GM12878 (cell line): ENCODE measurements at regions not wholly inside any gene's neighbourhood (a gene's known extent, or its start where the extent isn't known, plus 50 kb on each side); places are given as distances from the start of the nearest gene placed in this dataset.

Experiments
- EED ChIP-seq: sonication (generic); IDR thresholded peaks from 2 replicates; pipeline ENCODE4 v1.6.1; 2016; ENCODE audit warnings: antibody characterized with exemption, low read depth
- FOXK2 ChIP-seq: fragments of 450-650 bp; IDR thresholded peaks from 2 replicates; pipeline ENCODE4 v1.6.1; 2017; ENCODE audit warnings: mild to moderate bottlenecking, moderate library complexity
- GATAD2B ChIP-seq: fragments of 450-650 bp; conservative IDR thresholded peaks from 2 replicates; pipeline ENCODE4 v1.6.1; 2017; ENCODE audit warnings: low read depth, mild to moderate bottlenecking, moderate library complexity
- HDAC2 ChIP-seq: fragments of 200-600 bp; sonication (generic); IDR thresholded peaks from 2 replicates; pipeline ENCODE4 v1.6.1; 2017
- IKZF1 ChIP-seq: fragments of 450-650 bp; conservative IDR thresholded peaks from 2 replicates; pipeline ENCODE4 v1.6.1; 2017; ENCODE audit warnings: antibody characterized with exemption, mild to moderate bottlenecking
- IKZF2 ChIP-seq, 2 experiments: fragments of 450-650 bp; IDR thresholded peaks; 2 replicates each; pipeline ENCODE4 v1.6.1; 2017; ENCODE audit warnings: mild to moderate bottlenecking in 2 of 2, moderate library complexity in 2 of 2
- KDM1A ChIP-seq: fragments of 200-600 bp; sonication (generic); IDR thresholded peaks from 2 replicates; pipeline ENCODE4 v1.6.1; 2016; ENCODE audit warnings: borderline replicate concordance
- NRF1 ChIP-seq: conservative IDR thresholded peaks from 2 replicates; pipeline ENCODE4 v1.6.1; 2011; ENCODE audit warnings: mild to moderate bottlenecking, low read depth, low read length, improper control_type of control experiment
- PAX8 ChIP-seq: fragments of 450-650 bp; IDR thresholded peaks from 2 replicates; pipeline ENCODE4 v1.6.1; 2017; ENCODE audit warnings: mild to moderate bottlenecking, moderate library complexity
- RB1 ChIP-seq: fragments of 450-650 bp; formaldehyde crosslinking; IDR thresholded peaks from 2 replicates; pipeline ENCODE4 v1.6.1; 2017; ENCODE audit warnings: mild to moderate bottlenecking, borderline replicate concordance
- SP1 ChIP-seq: IDR thresholded peaks from one replicate; pipeline ENCODE4 v1.6.1; 2011; ENCODE audit warnings: low read depth, low read length
- WRNIP1 ChIP-seq: IDR thresholded peaks from 2 replicates; pipeline ENCODE4 v1.6.1; 2011; ENCODE audit warnings: low read depth, low read length, improper control_type of control experiment, borderline replicate concordance
- YY1 ChIP-seq: IDR thresholded peaks from 2 replicates; pipeline ENCODE4 v1.6.1; 2011; ENCODE audit warnings: low read depth, mild to moderate bottlenecking, low read length
- ZBTB33 ChIP-seq: fragments of 450-650 bp; IDR thresholded peaks from 2 replicates; pipeline ENCODE4 v1.6.1; 2017; ENCODE audit warnings: mild to moderate bottlenecking
- ZBTB4 ChIP-seq: fragments of 450-650 bp; formaldehyde crosslinking; IDR thresholded peaks from 2 replicates; pipeline ENCODE4 v1.4.0; 2022; ENCODE audit warnings: mild to moderate bottlenecking, moderate library complexity
- ZNF384 ChIP-seq: IDR thresholded peaks from 2 replicates; pipeline ENCODE4 v1.6.1; 2012; ENCODE audit warnings: low read depth, mild to moderate bottlenecking, low read length, improper control_type of control experiment, borderline replicate concordance
- ZZZ3 ChIP-seq: IDR thresholded peaks from 2 replicates; pipeline ENCODE4 v1.6.1; 2011; ENCODE audit warnings: low read depth; ENCODE audit not compliant: control insufficient read depth, insufficient read length
- TF ChIP-seq, protein P1 (sequence below): fragments of 450-650 bp; IDR thresholded peaks from 2 replicates; pipeline ENCODE4 v1.6.1; 2017; ENCODE audit warnings: mild to moderate bottlenecking, moderate library complexity
- TF ChIP-seq, protein P2 (sequence below): fragments of 450-650 bp; IDR thresholded peaks from 2 replicates; pipeline ENCODE4 v1.6.1; 2017; ENCODE audit warnings: antibody characterized with exemption, mild to moderate bottlenecking, moderate library complexity

GRCh38 chr1:234772345-234773147 lies 162.6 kb upstream of the IRF2BP2 start (continued):
- TF ChIP-seq, protein P1, sequence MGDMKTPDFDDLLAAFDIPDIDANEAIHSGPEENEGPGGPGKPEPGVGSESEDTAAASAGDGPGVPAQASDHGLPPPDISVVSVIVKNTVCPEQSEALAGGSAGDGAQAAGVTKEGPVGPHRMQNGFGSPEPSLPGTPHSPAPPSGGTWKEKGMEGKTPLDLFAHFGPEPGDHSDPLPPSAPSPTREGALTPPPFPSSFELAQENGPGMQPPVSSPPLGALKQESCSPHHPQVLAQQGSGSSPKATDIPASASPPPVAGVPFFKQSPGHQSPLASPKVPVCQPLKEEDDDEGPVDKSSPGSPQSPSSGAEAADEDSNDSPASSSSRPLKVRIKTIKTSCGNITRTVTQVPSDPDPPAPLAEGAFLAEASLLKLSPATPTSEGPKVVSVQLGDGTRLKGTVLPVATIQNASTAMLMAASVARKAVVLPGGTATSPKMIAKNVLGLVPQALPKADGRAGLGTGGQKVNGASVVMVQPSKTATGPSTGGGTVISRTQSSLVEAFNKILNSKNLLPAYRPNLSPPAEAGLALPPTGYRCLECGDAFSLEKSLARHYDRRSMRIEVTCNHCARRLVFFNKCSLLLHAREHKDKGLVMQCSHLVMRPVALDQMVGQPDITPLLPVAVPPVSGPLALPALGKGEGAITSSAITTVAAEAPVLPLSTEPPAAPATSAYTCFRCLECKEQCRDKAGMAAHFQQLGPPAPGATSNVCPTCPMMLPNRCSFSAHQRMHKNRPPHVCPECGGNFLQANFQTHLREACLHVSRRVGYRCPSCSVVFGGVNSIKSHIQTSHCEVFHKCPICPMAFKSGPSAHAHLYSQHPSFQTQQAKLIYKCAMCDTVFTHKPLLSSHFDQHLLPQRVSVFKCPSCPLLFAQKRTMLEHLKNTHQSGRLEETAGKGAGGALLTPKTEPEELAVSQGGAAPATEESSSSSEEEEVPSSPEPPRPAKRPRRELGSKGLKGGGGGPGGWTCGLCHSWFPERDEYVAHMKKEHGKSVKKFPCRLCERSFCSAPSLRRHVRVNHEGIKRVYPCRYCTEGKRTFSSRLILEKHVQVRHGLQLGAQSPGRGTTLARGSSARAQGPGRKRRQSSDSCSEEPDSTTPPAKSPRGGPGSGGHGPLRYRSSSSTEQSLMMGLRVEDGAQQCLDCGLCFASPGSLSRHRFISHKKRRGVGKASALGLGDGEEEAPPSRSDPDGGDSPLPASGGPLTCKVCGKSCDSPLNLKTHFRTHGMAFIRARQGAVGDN = peak; percentile 94
- TF ChIP-seq GATAD2B = peak; percentile 76; the same call in 1 of the 2 replicates
- TF ChIP-seq IKZF1 = peak; percentile 97
- no peak for TF ChIP-seq KDM1A
- TF ChIP-seq, protein P2, sequence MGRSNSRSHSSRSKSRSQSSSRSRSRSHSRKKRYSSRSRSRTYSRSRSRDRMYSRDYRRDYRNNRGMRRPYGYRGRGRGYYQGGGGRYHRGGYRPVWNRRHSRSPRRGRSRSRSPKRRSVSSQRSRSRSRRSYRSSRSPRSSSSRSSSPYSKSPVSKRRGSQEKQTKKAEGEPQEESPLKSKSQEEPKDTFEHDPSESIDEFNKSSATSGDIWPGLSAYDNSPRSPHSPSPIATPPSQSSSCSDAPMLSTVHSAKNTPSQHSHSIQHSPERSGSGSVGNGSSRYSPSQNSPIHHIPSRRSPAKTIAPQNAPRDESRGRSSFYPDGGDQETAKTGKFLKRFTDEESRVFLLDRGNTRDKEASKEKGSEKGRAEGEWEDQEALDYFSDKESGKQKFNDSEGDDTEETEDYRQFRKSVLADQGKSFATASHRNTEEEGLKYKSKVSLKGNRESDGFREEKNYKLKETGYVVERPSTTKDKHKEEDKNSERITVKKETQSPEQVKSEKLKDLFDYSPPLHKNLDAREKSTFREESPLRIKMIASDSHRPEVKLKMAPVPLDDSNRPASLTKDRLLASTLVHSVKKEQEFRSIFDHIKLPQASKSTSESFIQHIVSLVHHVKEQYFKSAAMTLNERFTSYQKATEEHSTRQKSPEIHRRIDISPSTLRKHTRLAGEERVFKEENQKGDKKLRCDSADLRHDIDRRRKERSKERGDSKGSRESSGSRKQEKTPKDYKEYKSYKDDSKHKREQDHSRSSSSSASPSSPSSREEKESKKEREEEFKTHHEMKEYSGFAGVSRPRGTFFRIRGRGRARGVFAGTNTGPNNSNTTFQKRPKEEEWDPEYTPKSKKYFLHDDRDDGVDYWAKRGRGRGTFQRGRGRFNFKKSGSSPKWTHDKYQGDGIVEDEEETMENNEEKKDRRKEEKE = no peak
- TF ChIP-seq ZBTB33 = no peak
- TF ChIP-seq IKZF2 (IDR thresholded peaks at IDR 0.05) = peak; percentile 96 to 97
- peak; percentile 86 for TF ChIP-seq ZNF384
- no peak; the same call in 1 of the 2 replicates for TF ChIP-seq FOXK2
- no peak for TF ChIP-seq ZBTB4 (CRISPR knock-in tag)
- TF ChIP-seq PAX8 = peak; percentile 67; the same call in 1 of the 2 replicates
- TF ChIP-seq YY1 = peak; percentile 48; the same call in 1 of the 2 replicates
- peak; percentile 49; the same call in 1 of the 2 replicates for TF ChIP-seq RB1
- peak; percentile 95 for TF ChIP-seq EED
- TF ChIP-seq ZZZ3 = no peak
- peak; percentile 79 for TF ChIP-seq SP1
- TF ChIP-seq WRNIP1 = peak; percentile 66; the same call in 1 of the 2 replicates
- TF ChIP-seq NRF1 = no peak
- no peak for TF ChIP-seq HDAC2
